NT2/D1 (cell line): ENCODE measurements at regions not wholly inside any gene's neighbourhood (a gene's known extent, or its start where the extent isn't known, plus 50 kb on each side); places are given as distances from the start of the nearest gene placed in this dataset.

Experiments used
- SUZ12 ChIP-seq: IDR thresholded peaks from 2 replicates; pipeline ENCODE4 v1.6.1; 2011; ENCODE audit not compliant: insufficient read length, insufficient read depth; ENCODE audit errors: extremely low read depth
- YY1 ChIP-seq: IDR thresholded peaks from 2 replicates; pipeline ENCODE4 v1.6.1; 2011; ENCODE audit not compliant: insufficient read length, insufficient read depth
- ZNF274 ChIP-seq: IDR thresholded peaks from 2 replicates; pipeline ENCODE4 v1.6.1; 2011; ENCODE audit warnings: mild to moderate bottlenecking, low read depth, low read length

GRCh38 chr18:45317948-45318640, 297.2 kb upstream of the SLC14A2 start:
- TF ChIP-seq YY1 (no peak), ZNF274 (no peak), SUZ12 (no peak)
